ENCODE measurements at regions not wholly inside any gene's neighbourhood (a gene's known extent, or its start where the extent isn't known, plus 50 kb on each side); places are given as distances from the start of the nearest gene placed in this dataset.

DNA sequence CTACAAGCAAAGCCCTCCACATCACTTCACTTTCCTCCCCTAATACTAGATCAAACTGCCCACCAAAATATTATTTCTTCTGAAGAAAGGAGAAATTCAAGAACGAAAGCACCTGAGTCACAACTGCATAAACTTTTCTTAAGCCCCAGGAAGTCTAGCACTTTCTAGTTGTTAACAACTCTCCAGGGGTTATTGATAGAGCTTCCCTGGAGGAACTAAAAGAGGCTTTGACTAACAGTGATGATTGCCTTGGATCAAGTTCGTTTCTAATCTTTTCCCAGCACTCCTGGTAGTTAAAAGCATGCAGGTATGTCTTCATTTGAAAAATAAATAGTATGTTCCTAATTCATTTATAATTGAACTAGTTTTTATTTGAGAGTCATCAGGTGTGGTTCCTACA, 917.0 kb downstream of the TUSC7 start:
- Histone ChIP-seq H3K4me1 (replicated peaks in 1 of 2) (no peaks in the 10 kb centered on the region), H3K9me3 (replicated peaks in 1 of 3) (no peaks in the 10 kb centered on the region), H3K4me3 (no peak overlapping the region), H3K27ac (no peak overlapping the region), H3K27me3 (no peaks in the 10 kb centered on the region), H3K36me3 (replicated peaks in 1 of 2) (no peaks in the 10 kb centered on the region)
- intact Hi-C loops (cut with DNase I) = no loop called here
- WGBS, 4 donors = 72 to 84% (median 81%) methylated on average over 2 of the region's 2 CpGs
- TF ChIP-seq, protein P1, sequence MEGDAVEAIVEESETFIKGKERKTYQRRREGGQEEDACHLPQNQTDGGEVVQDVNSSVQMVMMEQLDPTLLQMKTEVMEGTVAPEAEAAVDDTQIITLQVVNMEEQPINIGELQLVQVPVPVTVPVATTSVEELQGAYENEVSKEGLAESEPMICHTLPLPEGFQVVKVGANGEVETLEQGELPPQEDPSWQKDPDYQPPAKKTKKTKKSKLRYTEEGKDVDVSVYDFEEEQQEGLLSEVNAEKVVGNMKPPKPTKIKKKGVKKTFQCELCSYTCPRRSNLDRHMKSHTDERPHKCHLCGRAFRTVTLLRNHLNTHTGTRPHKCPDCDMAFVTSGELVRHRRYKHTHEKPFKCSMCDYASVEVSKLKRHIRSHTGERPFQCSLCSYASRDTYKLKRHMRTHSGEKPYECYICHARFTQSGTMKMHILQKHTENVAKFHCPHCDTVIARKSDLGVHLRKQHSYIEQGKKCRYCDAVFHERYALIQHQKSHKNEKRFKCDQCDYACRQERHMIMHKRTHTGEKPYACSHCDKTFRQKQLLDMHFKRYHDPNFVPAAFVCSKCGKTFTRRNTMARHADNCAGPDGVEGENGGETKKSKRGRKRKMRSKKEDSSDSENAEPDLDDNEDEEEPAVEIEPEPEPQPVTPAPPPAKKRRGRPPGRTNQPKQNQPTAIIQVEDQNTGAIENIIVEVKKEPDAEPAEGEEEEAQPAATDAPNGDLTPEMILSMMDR (IDR thresholded peaks at IDR 0.05) = no peak
- no peak for TF ChIP-seq POLR2A (IDR thresholded peaks at IDR 0.05)
- no peak for DNase-seq

GRCh38 chr3:117628823-117629291, 919.3 kb downstream of the TUSC7 start:
- Histone ChIP-seq H3K27ac (no peak overlapping the region), H3K4me1 (replicated peaks in 1 of 2) (no peaks in the 10 kb centered on the region), H3K36me3 (replicated peaks in 1 of 2) (no peaks in the 10 kb centered on the region), H3K9me3 (replicated peaks in 1 of 3) (no peaks in the 10 kb centered on the region), H3K4me3 (no peak overlapping the region), H3K27me3 (no peaks in the 10 kb centered on the region)
- no peak for TF ChIP-seq POLR2A (IDR thresholded peaks at IDR 0.05)
- TF ChIP-seq, protein P1 (IDR thresholded peaks at IDR 0.05) = no peak
- 31 to 61% (median 56%) methylated on average over 2 of the region's 2 CpGs for WGBS, 4 donors
- no peak for DNase-seq
- intact Hi-C loops (cut with DNase I) = no loop called here

- 88 to 91% (median 89%) methylated on average over 9 of the region's 9 CpGs for WGBS, 4 donors
- Histone ChIP-seq H3K4me1 (replicated peaks in 1 of 2) (no peaks in the 10 kb centered on the region), H3K27ac (no peak overlapping the region), H3K36me3 (replicated peaks in 1 of 2) (no peaks in the 10 kb centered on the region), H3K4me3 (no peak overlapping the region), H3K27me3 (no peaks in the 10 kb centered on the region), H3K9me3 (replicated peaks in 1 of 3) (no peaks in the 10 kb centered on the region)
- no peak for DNase-seq
- intact Hi-C loops (cut with DNase I) = no loop called here
- TF ChIP-seq, protein P1 (IDR thresholded peaks at IDR 0.05) = no peak
- no peak for TF ChIP-seq POLR2A (IDR thresholded peaks at IDR 0.05)
These were observed 919.9 kb downstream of the TUSC7 start for GRCh38 chr3:117629505-117629904.

DNA sequence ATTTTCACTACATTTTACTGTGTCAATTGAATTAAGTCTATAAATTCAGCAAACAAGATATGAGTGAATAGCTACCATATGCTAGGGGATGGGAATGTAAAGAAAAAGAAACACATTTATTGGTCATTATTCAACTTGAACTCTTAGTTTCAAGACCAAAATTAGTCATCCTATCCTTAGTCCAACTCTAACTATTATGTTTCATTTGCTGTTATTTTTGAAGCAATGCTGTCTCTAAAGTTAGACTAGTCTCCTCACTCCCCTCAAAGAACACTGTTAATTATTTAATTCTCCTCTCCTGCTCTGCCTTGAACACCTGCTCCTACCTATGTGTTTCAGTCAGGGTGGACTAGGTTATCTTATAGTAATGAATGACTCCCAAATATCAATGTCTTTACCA, 920.9 kb downstream of the TUSC7 start:
- intact Hi-C loops (cut with DNase I) = no loop called here
- Histone ChIP-seq H3K4me1 (replicated peaks in 1 of 2) (no peaks in the 10 kb centered on the region), H3K36me3 (replicated peaks in 1 of 2) (no peaks in the 10 kb centered on the region), H3K4me3 (no peak overlapping the region), H3K27me3 (no peaks in the 10 kb centered on the region), H3K27ac (no peak overlapping the region), H3K9me3 (replicated peaks in 1 of 3) (no peaks in the 10 kb centered on the region)
- no peak for DNase-seq
- no peak for TF ChIP-seq POLR2A (IDR thresholded peaks at IDR 0.05)
- TF ChIP-seq, protein P1 (IDR thresholded peaks at IDR 0.05) = no peak

All from adrenal gland (tissue), 9 donors.